SK-N-SH (cell line): ENCODE measurements at regions not wholly inside any gene's neighbourhood (a gene's known extent, or its start where the extent isn't known, plus 50 kb on each side); places are given as distances from the start of the nearest gene placed in this dataset.

Source experiments
- CTCF ChIA-PET: fragments of 300-600, 350-600 bp; formaldehyde crosslinking; extraction: SDS; loops from one replicate; lab custom pipeline; 2021; lab: Yijun Ruan, JAX
- POLR2A ChIA-PET: fragments of 350-600 bp; sonication (Branson Sonifier 250); formaldehyde crosslinking; extraction: SDS; loops from one replicate; lab custom pipeline; 2020; ENCODE audit warnings: antibody characterized with exemption, inconsistent platforms; lab: Yijun Ruan, JAX
- DNase-seq: peaks from one replicate; pipeline ENCODE4 v3.0.0; 2012
- H2AFZ ChIP-seq: fragments of 200-600 bp; sonication (generic); 2 replicates; pipeline ENCODE4 v1.8.1; 2016; ENCODE audit warnings: antibody characterized with exemption, mild to moderate bottlenecking, low read depth
- H3F3A ChIP-seq: fragments of 200-600 bp; sonication (generic); replicated peaks from 2 replicates; pipeline ENCODE3; 2016; ENCODE audit warnings: antibody characterized with exemption, mild to moderate bottlenecking; ENCODE audit not compliant: insufficient read depth
- H3K27ac ChIP-seq, 2 experiments: fragments of 200-500 bp in 1 of 2; fragments of 200-600 bp in 1 of 2; sonication (Bioruptor generic) in 1 of 2; sonication (generic), shearing (Covaris generic) in 1 of 2; 2 replicates each; pipeline versions ENCODE4 v1.5.1 to v1.6.1; 2014 to 2016; ENCODE audit warnings: low read depth in 2 of 2, inconsistent platforms in 1 of 2, low read length in 1 of 2, mild to moderate bottlenecking in 1 of 2, mixed read lengths in 1 of 2
- H3K27me3 ChIP-seq: fragments of 200-600 bp; sonication (generic), shearing (Covaris generic); 2 replicates; pipeline ENCODE4 v1.6.1; 2016; ENCODE audit warnings: mixed run types; ENCODE audit not compliant: insufficient read depth
- H3K36me3 ChIP-seq, 2 experiments: fragments of 200-500 bp in 1 of 2; fragments of 200-600 bp in 1 of 2; sonication (Bioruptor generic) in 1 of 2; sonication (generic) in 1 of 2; replicated peaks in 1 of 2; 2 replicates each; pipeline versions ENCODE3 to v1.5.1; 2014 to 2016; ENCODE audit warnings: low read length in 1 of 2, mild to moderate bottlenecking in 1 of 2; ENCODE audit not compliant: insufficient read depth in 2 of 2, control insufficient read depth in 1 of 2
- H3K4me1 ChIP-seq, 2 experiments: fragments of 200-500 bp in 1 of 2; fragments of 200-600 bp in 1 of 2; sonication (Bioruptor generic) in 1 of 2; sonication (generic), shearing (Covaris generic) in 1 of 2; 2 replicates each; pipeline versions ENCODE4 v1.5.1 to v1.6.1; 2014 to 2016; ENCODE audit warnings: low read depth in 1 of 2, low read length in 1 of 2, mixed run types in 1 of 2; ENCODE audit not compliant: insufficient read depth in 2 of 2, control insufficient read depth in 1 of 2
- H3K4me2 ChIP-seq: fragments of 200-600 bp; sonication (generic), shearing (Covaris generic); 2 replicates; pipeline ENCODE4 v1.6.1; 2017; ENCODE audit warnings: mixed run types
- H3K4me3 ChIP-seq, 2 experiments: fragments of 200-500 bp in 1 of 2; fragments of 200-600 bp in 1 of 2; sonication (Bioruptor generic) in 1 of 2; sonication (generic), shearing (Covaris generic) in 1 of 2; 2 replicates each; pipeline versions ENCODE4 v1.5.1 to v1.8.1; 2014 to 2016; ENCODE audit warnings: low read depth in 2 of 2, inconsistent platforms in 1 of 2, low read length in 1 of 2, mild to moderate bottlenecking in 1 of 2, mixed read lengths in 1 of 2, moderate library complexity in 1 of 2
- H3K79me2 ChIP-seq: fragments of 200-600 bp; sonication (generic); 2 replicates; pipeline ENCODE4 v1.8.1; 2017; ENCODE audit warnings: mild to moderate bottlenecking; ENCODE audit not compliant: insufficient read depth
- H3K9ac ChIP-seq: fragments of 200-600 bp; sonication (generic); 2 replicates; pipeline ENCODE4 v1.6.1; 2017; ENCODE audit warnings: mixed run types
- H3K9me2 ChIP-seq: fragments of 200-600 bp; sonication (generic); 2 replicates; pipeline ENCODE4 v1.6.1; 2017; ENCODE audit warnings: mixed run types
- H3K9me3 ChIP-seq: fragments of 200-600 bp; sonication (generic); 2 replicates; pipeline ENCODE4 v1.6.1; 2017; ENCODE audit warnings: mixed run types, mild to moderate bottlenecking, moderate library complexity
- H4K20me1 ChIP-seq: fragments of 200-600 bp; sonication (generic); 2 replicates; pipeline ENCODE4 v1.6.1; 2017; ENCODE audit warnings: mild to moderate bottlenecking, mixed run types; ENCODE audit not compliant: insufficient read depth
- CTCF ChIP-seq: fragments of 200-600 bp; sonication (generic); IDR thresholded peaks from 2 replicates; pipeline ENCODE4 v1.6.1; 2017; ENCODE audit warnings: antibody characterized with exemption, mild to moderate bottlenecking, moderate library complexity
- ELF1 ChIP-seq: IDR thresholded peaks from 2 replicates; pipeline ENCODE4 v1.4.0; 2012
- EZH2phosphoT487 ChIP-seq: fragments of 200-600 bp; sonication (generic); IDR thresholded peaks from 2 replicates; pipeline ENCODE4 v1.6.1; 2017; ENCODE audit warnings: low read depth, mixed run types, mild to moderate bottlenecking, antibody characterized with exemption, moderate library complexity, borderline replicate concordance
- JUND ChIP-seq: IDR thresholded peaks from 2 replicates; pipeline ENCODE4 v1.4.0; 2012
- MAX ChIP-seq: IDR thresholded peaks from 2 replicates; pipeline ENCODE4 v1.4.0; 2012; ENCODE audit warnings: low read depth
- NFIC ChIP-seq: IDR thresholded peaks from 2 replicates; pipeline ENCODE4 v1.4.0; 2012; ENCODE audit warnings: borderline replicate concordance
- RCOR1 ChIP-seq: fragments of 150-350 bp; IDR thresholded peaks from 2 replicates; pipeline ENCODE4 v1.6.1; 2017; ENCODE audit warnings: antibody characterized with exemption, low read length
- REST ChIP-seq: IDR thresholded peaks from 2 replicates; pipeline ENCODE4 v1.6.1; 2012; ENCODE audit warnings: mild to moderate bottlenecking, low read depth, low read length, moderate library complexity
- RFX5 ChIP-seq: IDR thresholded peaks from 2 replicates; pipeline ENCODE4 v1.6.1; 2012; ENCODE audit warnings: mild to moderate bottlenecking, improper control_type of control experiment, low read length
- RXRA ChIP-seq: IDR thresholded peaks from 2 replicates; pipeline ENCODE4 v1.4.0; 2012; ENCODE audit warnings: low read depth, mild to moderate bottlenecking, borderline replicate concordance
- SIN3A ChIP-seq: IDR thresholded peaks from 2 replicates; pipeline ENCODE4 v1.6.1; 2012; ENCODE audit warnings: low read depth, mild to moderate bottlenecking, low read length, moderate library complexity, borderline replicate concordance
- SMC3 ChIP-seq: IDR thresholded peaks from 2 replicates; pipeline ENCODE4 v1.6.1; 2012; ENCODE audit warnings: low read depth, low read length, improper control_type of control experiment
- TAF1 ChIP-seq: IDR thresholded peaks from 2 replicates; pipeline ENCODE4 v1.6.1; 2012; ENCODE audit warnings: low read depth, mild to moderate bottlenecking, low read length, moderate library complexity, borderline replicate concordance
- TEAD4 ChIP-seq: IDR thresholded peaks from 2 replicates; pipeline ENCODE4 v1.4.0; 2012; ENCODE audit warnings: mild to moderate bottlenecking, borderline replicate concordance; ENCODE audit not compliant: insufficient read depth
- YY1 ChIP-seq: IDR thresholded peaks from 2 replicates; pipeline ENCODE4 v1.4.0; 2012; ENCODE audit warnings: low read depth, mild to moderate bottlenecking
- WGBS: methylation state at CpG from one replicate; pipeline ENCODE4 v1.1.6; 2017; ENCODE audit warnings: low lambda C conversion rate; 5-methylcytosine and 5-hydroxymethylcytosine counted together

- Histone ChIP-seq H3K36me3 (no peaks in the 10 kb centered on the region), H3F3A (no peaks in the 10 kb centered on the region), H3K9ac (no peak overlapping the region), H3K4me1 (peaks cover 0 to 5% of the 10 kb centered on the region in 2 experiments; a peak in 2 of 4 replicates), H2AFZ (no peak overlapping the region), H4K20me1 (no peaks in the 10 kb centered on the region), H3K4me3 (no peak overlapping the region), H3K27ac (no peak overlapping the region), H3K27me3 (no peaks in the 10 kb centered on the region), H3K9me2 (no peaks in the 10 kb centered on the region), H3K9me3 (no peaks in the 10 kb centered on the region), H3K79me2 (no peaks in the 10 kb centered on the region), H3K4me2 (no peak overlapping the region)
- CTCF ChIA-PET, result interaction anchor here (0.5 to 0.6 kb wide), 2 partner anchors 138 to 188 kb away, joined by 3 to 5 read pairs; no protein-coding TSS in a partner anchor
- peak; percentile 7 for DNase-seq
- 50% methylated on average over 3 of the region's 3 CpGs for WGBS
- no peak for TF ChIP-seq RCOR1
- no peak for TF ChIP-seq ELF1
- TF ChIP-seq SMC3, result no peak
- no peak for TF ChIP-seq EZH2phosphoT487
- TF ChIP-seq CTCF, result no peak
- no peak for TF ChIP-seq TAF1
- no peak for TF ChIP-seq JUND
- no peak for TF ChIP-seq SIN3A
- no peak for TF ChIP-seq RXRA
- TF ChIP-seq REST, result no peak
- no peak for TF ChIP-seq YY1
- TF ChIP-seq NFIC, result no peak
- no peak for TF ChIP-seq MAX
- no peak for TF ChIP-seq TEAD4
- no peak for TF ChIP-seq RFX5
- POLR2A ChIA-PET, result no interaction called here
Observed at GRCh38 chr2:143828763-143829537, 691.0 kb downstream of the ZEB2 start.
